ENCODE measurements at regions not wholly inside any gene's neighbourhood (a gene's known extent, or its start where the extent isn't known, plus 50 kb on each side); places are given as distances from the start of the nearest gene placed in this dataset.

- no peak for TF ChIP-seq EZH2 (IDR thresholded peaks at IDR 0.05; ENCODE audit: borderline replicate concordance, low read depth, low read length, poor library complexity, severe bottlenecking)
- no peak for TF ChIP-seq CTCF (conservative IDR thresholded peaks at IDR 0.05; ENCODE audit: low read depth, low read length)
- DNase-seq (ENCODE audit: low spot score) = no peak
- Histone ChIP-seq H3K36me3 (ENCODE audit: insufficient read depth, low read length, poor library complexity, severe bottlenecking) (no peaks in the 10 kb centered on the region), H3K4me3 (ENCODE audit: low read depth, low read length, poor library complexity, severe bottlenecking) (no peak overlapping the region), H3K27ac (ENCODE audit: low read depth, low read length, poor library complexity, severe bottlenecking) (no peak overlapping the region), H3K4me1 (ENCODE audit: insufficient read depth, low read length, poor library complexity, severe bottlenecking) (no peaks in the 10 kb centered on the region), H3K9me3 (ENCODE audit: low read depth, low read length, poor library complexity, severe bottlenecking) (peaks cover 23% of the 10 kb centered on the region), H3K27me3 (replicated peaks; ENCODE audit: insufficient read depth, low read depth, low read length, poor library complexity) (no peaks in the 10 kb centered on the region)
- BruUV-seq (replicated peaks) = no TSS peak
- ChIA-PET POLR2A (ENCODE audit: low non-redundant PET) (no interaction called here), CTCF (no interaction called here)
- intact Hi-C loops (cut with micrococcal nuclease; ENCODE audit: unreplicated experiment) = no loop called here
Measured at GRCh38 chr3:95613993-95614392, 1200.4 kb upstream of the EPHA6 start.

GRCh38 chr3:95615592-95616310 lies 1198.6 kb upstream of the EPHA6 start:
- no peaks in the 10 kb centered on the region for H3K36me3 ChIP-seq (ENCODE audit: insufficient read depth, low read length, poor library complexity, severe bottlenecking)
- no peak overlapping the region for H3K27ac ChIP-seq (ENCODE audit: low read depth, low read length, poor library complexity, severe bottlenecking)
- H3K4me1 ChIP-seq (ENCODE audit: insufficient read depth, low read length, poor library complexity, severe bottlenecking) = no peaks in the 10 kb centered on the region
- H3K27me3 ChIP-seq (replicated peaks; ENCODE audit: insufficient read depth, low read depth, low read length, poor library complexity) = no peaks in the 10 kb centered on the region
- no TSS peak for BruUV-seq (replicated peaks)
- POLR2A ChIA-PET (ENCODE audit: low non-redundant PET) = no interaction called here
- no peak for DNase-seq (ENCODE audit: low spot score)
- peaks cover 21% of the 10 kb centered on the region for H3K9me3 ChIP-seq (ENCODE audit: low read depth, low read length, poor library complexity, severe bottlenecking)
- H3K4me3 ChIP-seq (ENCODE audit: low read depth, low read length, poor library complexity, severe bottlenecking) = no peak overlapping the region
- CTCF ChIA-PET = no interaction called here
- intact Hi-C loops (cut with micrococcal nuclease; ENCODE audit: unreplicated experiment) = no loop called here
- TF ChIP-seq CTCF (conservative IDR thresholded peaks at IDR 0.05; ENCODE audit: low read depth, low read length) = no peak
- TF ChIP-seq EZH2 (IDR thresholded peaks at IDR 0.05; ENCODE audit: borderline replicate concordance, low read depth, low read length, poor library complexity, severe bottlenecking) = no peak

GRCh38 chr3:95626107-95626506 lies 1188.3 kb upstream of the EPHA6 start:
- intact Hi-C loops (cut with micrococcal nuclease; ENCODE audit: unreplicated experiment) = no loop called here
- DNase-seq (ENCODE audit: low spot score) = no peak
- no TSS peak for BruUV-seq (replicated peaks)
- Histone ChIP-seq H3K36me3 (ENCODE audit: insufficient read depth, low read length, poor library complexity, severe bottlenecking) (no peaks in the 10 kb centered on the region), H3K27ac (ENCODE audit: low read depth, low read length, poor library complexity, severe bottlenecking) (no peak overlapping the region), H3K9me3 (ENCODE audit: low read depth, low read length, poor library complexity, severe bottlenecking) (peaks cover 26% of the 10 kb centered on the region), H3K27me3 (replicated peaks; ENCODE audit: insufficient read depth, low read depth, low read length, poor library complexity) (no peaks in the 10 kb centered on the region), H3K4me3 (ENCODE audit: low read depth, low read length, poor library complexity, severe bottlenecking) (no peak overlapping the region), H3K4me1 (ENCODE audit: insufficient read depth, low read length, poor library complexity, severe bottlenecking) (no peaks in the 10 kb centered on the region)
- ChIA-PET POLR2A (ENCODE audit: low non-redundant PET) (no interaction called here), CTCF (no interaction called here)
- no peak for TF ChIP-seq EZH2 (IDR thresholded peaks at IDR 0.05; ENCODE audit: borderline replicate concordance, low read depth, low read length, poor library complexity, severe bottlenecking)
- no peak for TF ChIP-seq CTCF (conservative IDR thresholded peaks at IDR 0.05; ENCODE audit: low read depth, low read length)

All from A673 (cell line).